Spinal cord (tissue), 9 donors: ENCODE measurements at regions not wholly inside any gene's neighbourhood (a gene's known extent, or its start where the extent isn't known, plus 50 kb on each side); places are given as distances from the start of the nearest gene placed in this dataset.
A peak's percentile ranks its signal among the peaks of the same experiment; 100 is the strongest.

Experiments used
- DNase-seq, 6 donors: peaks; one replicate each; pipeline versions ENCODE4 v3.0.0 to v3.0.0-alpha.2; 2013 to 2015; ENCODE audit warnings: low spot score in 6 of 6, low read depth in 4 of 6
- H3K27ac ChIP-seq: one replicate; pipeline ENCODE4 v1.5.1; 2013; ENCODE audit warnings: low read depth, low read length, control low read depth
- H3K27me3 ChIP-seq: one replicate; pipeline ENCODE4 v1.6.1; 2013; ENCODE audit warnings: low read length; ENCODE audit not compliant: control insufficient read depth, insufficient read depth
- H3K36me3 ChIP-seq: one replicate; pipeline ENCODE4 v1.6.1; 2013; ENCODE audit warnings: low read length; ENCODE audit not compliant: control insufficient read depth, insufficient read depth
- H3K4me1 ChIP-seq: one replicate; pipeline ENCODE4 v1.6.1; 2013; ENCODE audit warnings: low read length; ENCODE audit not compliant: control insufficient read depth, insufficient read depth
- H3K4me3 ChIP-seq: one replicate; pipeline ENCODE4 v1.5.1; 2013; ENCODE audit warnings: low read depth, low read length, control low read depth
- H3K9me3 ChIP-seq: one replicate; pipeline ENCODE4 v1.6.1; 2013; ENCODE audit warnings: low read length; ENCODE audit not compliant: control insufficient read depth, insufficient read depth
- WGBS: methylation state at CpG from one replicate; pipeline ENCODE4 v1.1.5; 2013; ENCODE audit warnings: missing lambda C conversion rate; ENCODE audit not compliant: insufficient coverage; 5-methylcytosine and 5-hydroxymethylcytosine counted together
- donor health status: healthy.

GRCh38 chr3:163328680-163329079, 1749.6 kb downstream of the SI start:
- peaks cover 2% of the 10 kb centered on the region for H3K9me3 ChIP-seq
- no peak overlapping the region for H3K27ac ChIP-seq
- no peak for DNase-seq
- no peaks in the 10 kb centered on the region for H3K4me1 ChIP-seq
- H3K27me3 ChIP-seq, result no peaks in the 10 kb centered on the region
- WGBS, result 92% methylated on average over 4 of the region's 7 CpGs
- H3K36me3 ChIP-seq, result no peaks in the 10 kb centered on the region
- H3K4me3 ChIP-seq, result no peak overlapping the region

DNA sequence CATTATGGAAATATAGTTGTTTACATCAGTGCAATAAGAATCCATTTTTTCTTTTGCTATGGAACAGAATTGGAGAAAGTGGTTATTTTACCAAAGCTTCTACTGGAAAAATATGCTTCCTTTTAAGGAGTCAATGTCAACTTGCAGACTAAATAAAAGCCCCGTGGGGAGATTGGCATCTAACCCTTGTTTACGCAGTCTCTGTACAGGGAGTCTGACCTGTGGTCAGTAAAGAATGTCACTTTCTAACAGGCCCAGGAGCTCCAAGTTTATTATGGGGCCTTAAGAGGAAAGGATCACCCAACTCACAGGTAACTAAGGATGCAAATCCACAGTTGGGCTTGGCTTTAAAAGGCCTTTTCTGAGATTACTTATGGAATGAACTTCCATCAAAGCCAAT, 1751.2 kb downstream of the SI start:
- H3K36me3 ChIP-seq, result no peaks in the 10 kb centered on the region
- no peak for DNase-seq
- no peaks in the 10 kb centered on the region for H3K27me3 ChIP-seq
- WGBS, result 80% methylated on average over 2 of the region's 2 CpGs
- no peaks in the 10 kb centered on the region for H3K4me1 ChIP-seq
- H3K9me3 ChIP-seq, result peaks cover 2% of the 10 kb centered on the region
- no peak overlapping the region for H3K4me3 ChIP-seq
- H3K27ac ChIP-seq, result no peak overlapping the region

- Histone ChIP-seq H3K4me1 (no peaks in the 10 kb centered on the region), H3K36me3 (no peaks in the 10 kb centered on the region), H3K9me3 (no peaks in the 10 kb centered on the region), H3K27ac (no peak overlapping the region), H3K27me3 (no peaks in the 10 kb centered on the region), H3K4me3 (no peak overlapping the region)
- DNase-seq, result no peak
Measured at GRCh38 chr3:163315786-163316185, 1762.5 kb downstream of the SI start.

GRCh38 chr3:163306405-163306804, 1771.9 kb downstream of the SI start:
- Histone ChIP-seq H3K9me3 (peaks cover 5% of the 10 kb centered on the region), H3K4me3 (no peak overlapping the region), H3K27me3 (no peaks in the 10 kb centered on the region), H3K4me1 (no peaks in the 10 kb centered on the region), H3K27ac (no peak overlapping the region), H3K36me3 (no peaks in the 10 kb centered on the region)
- WGBS, result no CpG with 5 or more reads among the region's 2 CpGs
- no peak for DNase-seq

DNA sequence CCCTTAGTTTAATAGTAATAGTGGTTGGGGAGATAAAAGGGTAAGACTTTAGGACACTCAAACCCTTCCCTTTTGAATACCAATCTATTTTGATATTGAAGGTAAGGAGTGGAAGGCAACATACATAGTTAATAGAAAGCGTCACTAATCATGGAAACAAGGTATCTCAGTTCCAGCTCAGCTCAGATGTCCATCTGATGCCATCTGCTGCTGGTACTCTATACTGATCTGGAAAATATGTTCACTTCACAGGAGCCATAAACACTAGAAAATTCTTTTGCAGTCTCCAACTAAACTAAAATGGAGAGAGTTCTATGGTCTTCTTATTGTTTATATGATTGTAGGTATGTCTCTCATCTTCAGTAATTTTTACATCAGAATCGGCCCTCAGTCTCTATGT, 1777.1 kb downstream of the OTOL1 start:
- no CpG with 5 or more reads among the region's 2 CpGs for WGBS
- no peaks in the 10 kb centered on the region for H3K36me3 ChIP-seq
- H3K27ac ChIP-seq, result no peak overlapping the region
- H3K4me1 ChIP-seq, result no peaks in the 10 kb centered on the region
- no peak for DNase-seq
- H3K27me3 ChIP-seq, result no peaks in the 10 kb centered on the region
- no peak overlapping the region for H3K4me3 ChIP-seq
- no peaks in the 10 kb centered on the region for H3K9me3 ChIP-seq

DNA sequence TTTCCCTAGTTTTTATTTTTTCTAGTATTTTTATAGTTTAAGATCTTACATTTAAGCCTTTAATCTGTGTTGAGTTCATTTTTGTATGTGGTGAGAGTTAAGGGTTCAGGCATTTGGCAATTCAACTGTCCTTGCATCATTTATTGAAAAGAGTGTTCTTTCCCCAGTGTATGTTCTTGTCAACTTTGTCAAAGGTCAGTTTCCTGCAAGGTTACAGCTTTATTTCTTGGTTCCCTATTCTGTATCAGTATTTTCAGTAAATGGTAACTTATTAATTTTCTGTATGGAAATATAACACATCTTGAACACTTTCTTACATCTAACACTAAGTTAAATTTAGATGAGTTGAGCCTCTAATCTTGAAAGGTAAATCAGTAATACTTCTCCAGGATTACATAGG, 1770.1 kb downstream of the OTOL1 start:
- no peak overlapping the region for H3K4me3 ChIP-seq
- no peaks in the 10 kb centered on the region for H3K27me3 ChIP-seq
- H3K36me3 ChIP-seq, result no peaks in the 10 kb centered on the region
- DNase-seq, result no peak
- no peaks in the 10 kb centered on the region for H3K4me1 ChIP-seq
- no peaks in the 10 kb centered on the region for H3K9me3 ChIP-seq
- no peak overlapping the region for H3K27ac ChIP-seq

DNA sequence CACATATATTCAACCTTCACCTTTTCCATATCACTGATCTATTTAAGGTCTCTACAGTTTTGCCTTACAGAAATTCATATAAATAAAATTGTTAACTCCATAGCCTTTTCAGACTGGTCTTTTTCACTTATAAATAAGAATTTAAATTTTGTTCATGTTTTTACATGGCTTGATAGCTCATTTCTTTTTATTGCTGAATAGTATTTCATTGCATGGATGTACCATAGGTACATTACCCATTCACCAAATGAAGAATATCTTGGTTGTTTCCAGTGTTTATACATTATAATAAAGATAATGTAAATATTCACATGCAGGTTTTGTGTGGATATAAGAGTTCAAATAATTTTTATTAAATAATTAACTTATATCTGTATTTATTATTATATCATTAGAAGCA, 1765.0 kb downstream of the OTOL1 start:
- Histone ChIP-seq H3K9me3 (no peaks in the 10 kb centered on the region), H3K4me1 (no peaks in the 10 kb centered on the region), H3K4me3 (no peak overlapping the region), H3K27ac (no peak overlapping the region), H3K27me3 (no peaks in the 10 kb centered on the region), H3K36me3 (no peaks in the 10 kb centered on the region)
- DNase-seq, result no peak

- Histone ChIP-seq H3K9me3 (no peaks in the 10 kb centered on the region), H3K27ac (no peak overlapping the region), H3K4me1 (no peaks in the 10 kb centered on the region), H3K4me3 (no peak overlapping the region), H3K27me3 (no peaks in the 10 kb centered on the region), H3K36me3 (no peaks in the 10 kb centered on the region)
- DNase-seq, result no peak
- no CpG with 5 or more reads among the region's 2 CpGs for WGBS
Measured at GRCh38 chr3:163261056-163261455, 1764.4 kb downstream of the OTOL1 start.

DNA sequence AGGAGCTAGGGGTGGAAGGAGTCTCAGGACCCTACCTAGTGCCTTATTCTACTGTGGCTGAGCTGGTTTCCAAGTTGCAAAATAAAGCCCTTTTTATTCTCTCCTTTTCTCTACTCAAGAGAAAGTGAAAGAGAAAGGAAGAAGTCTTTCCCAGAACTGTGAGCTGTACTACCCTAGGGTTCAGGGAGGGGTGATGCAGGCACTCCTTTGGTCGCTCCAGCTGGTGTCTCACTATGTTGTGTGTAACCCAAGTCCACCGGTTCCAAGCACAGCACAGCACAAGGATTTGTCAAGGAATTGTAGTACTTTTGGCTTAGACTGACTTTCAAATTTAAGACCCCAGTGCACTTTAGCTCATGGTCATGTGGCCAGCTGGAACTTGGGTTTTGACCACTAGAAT, 1721.7 kb downstream of the OTOL1 start:
- H3K36me3 ChIP-seq, result no peaks in the 10 kb centered on the region
- 86% methylated on average over 2 of the region's 2 CpGs for WGBS
- H3K9me3 ChIP-seq, result no peaks in the 10 kb centered on the region
- no peaks in the 10 kb centered on the region for H3K27me3 ChIP-seq
- H3K4me1 ChIP-seq, result no peaks in the 10 kb centered on the region
- H3K27ac ChIP-seq, result no peak overlapping the region
- DNase-seq, result no peak
- H3K4me3 ChIP-seq, result no peak overlapping the region

GRCh38 chr3:163213838-163214237, 1717.2 kb downstream of the OTOL1 start:
- DNase-seq, result peak in 1 of 6 donors; percentile 1
- Histone ChIP-seq H3K4me1 (no peaks in the 10 kb centered on the region), H3K27me3 (no peaks in the 10 kb centered on the region), H3K36me3 (no peaks in the 10 kb centered on the region), H3K4me3 (no peak overlapping the region), H3K27ac (no peak overlapping the region), H3K9me3 (no peaks in the 10 kb centered on the region)
- no CpG with 5 or more reads among the region's 1 CpG for WGBS
